ENCODE measurements at regions not wholly inside any gene's neighbourhood (a gene's known extent, or its start where the extent isn't known, plus 50 kb on each side); places are given as distances from the start of the nearest gene placed in this dataset.

DNA sequence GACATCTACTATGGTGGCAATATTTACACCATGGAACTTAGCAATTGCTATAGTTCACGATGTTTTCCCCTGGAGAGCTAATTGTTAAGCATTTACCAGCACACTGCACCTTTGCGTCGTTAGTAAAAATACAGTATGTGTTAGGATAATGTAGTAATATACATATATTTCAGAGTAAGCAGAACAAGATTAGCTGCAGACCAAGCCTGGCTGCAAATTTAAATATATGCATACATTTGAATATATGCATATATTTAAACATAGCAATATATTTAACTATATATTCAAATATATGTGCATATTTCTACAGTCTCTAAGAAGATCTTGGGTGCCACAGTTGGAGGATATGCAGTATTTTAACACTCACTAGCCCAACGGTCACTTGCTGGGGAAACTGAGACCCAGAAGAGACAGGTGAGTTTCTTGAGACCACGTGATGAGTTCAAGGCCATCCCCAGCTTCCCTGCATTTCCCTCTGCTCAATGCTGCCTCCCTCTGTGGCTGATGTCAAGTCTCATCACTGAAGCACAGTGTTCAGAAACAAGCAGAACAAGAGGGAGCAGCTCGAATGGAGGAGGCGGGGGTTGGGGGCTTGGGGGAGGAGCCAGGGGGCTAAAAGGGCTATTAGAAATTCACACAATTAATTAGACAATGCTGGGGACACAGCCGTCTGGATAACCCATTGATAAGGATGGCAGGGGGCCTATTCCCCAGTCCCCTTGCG, 708.0 kb downstream of the MED13L start:
- ATAC-seq (ENCODE audit: insufficient read depth, low FRiP score) (no peak), DNase-seq (no peak)
- no peaks in the 10 kb centered on the region for H3K27me3 ChIP-seq (ENCODE audit: control insufficient read depth in 3 of 3, insufficient read depth in 3 of 3, low read length in 2 of 3)
- 78 to 83% methylated on average over 9 of the region's 9 CpGs for WGBS, 2 donors
- no peaks in the 10 kb centered on the region for H3K36me3 ChIP-seq (ENCODE audit: control insufficient read depth in 4 of 4, insufficient read depth in 4 of 4, low read length in 4 of 4)
- H3K9ac ChIP-seq (ENCODE audit: insufficient read depth in 1 of 2, low read length in 2 of 2), result no peak overlapping the region
- H3K4me3 ChIP-seq, result no peak overlapping the region
- H3K9me3 ChIP-seq (ENCODE audit: control insufficient read depth in 4 of 4, insufficient read depth in 3 of 4, low read length in 3 of 4), result peaks cover 0 to 3% (median 1%) of the 10 kb centered on the region in 4 donors
- H3K4me1 ChIP-seq (ENCODE audit: control insufficient read depth in 5 of 5, insufficient read depth in 5 of 5, low read length in 5 of 5), result no peaks in the 10 kb centered on the region
- TF ChIP-seq, protein P1, sequence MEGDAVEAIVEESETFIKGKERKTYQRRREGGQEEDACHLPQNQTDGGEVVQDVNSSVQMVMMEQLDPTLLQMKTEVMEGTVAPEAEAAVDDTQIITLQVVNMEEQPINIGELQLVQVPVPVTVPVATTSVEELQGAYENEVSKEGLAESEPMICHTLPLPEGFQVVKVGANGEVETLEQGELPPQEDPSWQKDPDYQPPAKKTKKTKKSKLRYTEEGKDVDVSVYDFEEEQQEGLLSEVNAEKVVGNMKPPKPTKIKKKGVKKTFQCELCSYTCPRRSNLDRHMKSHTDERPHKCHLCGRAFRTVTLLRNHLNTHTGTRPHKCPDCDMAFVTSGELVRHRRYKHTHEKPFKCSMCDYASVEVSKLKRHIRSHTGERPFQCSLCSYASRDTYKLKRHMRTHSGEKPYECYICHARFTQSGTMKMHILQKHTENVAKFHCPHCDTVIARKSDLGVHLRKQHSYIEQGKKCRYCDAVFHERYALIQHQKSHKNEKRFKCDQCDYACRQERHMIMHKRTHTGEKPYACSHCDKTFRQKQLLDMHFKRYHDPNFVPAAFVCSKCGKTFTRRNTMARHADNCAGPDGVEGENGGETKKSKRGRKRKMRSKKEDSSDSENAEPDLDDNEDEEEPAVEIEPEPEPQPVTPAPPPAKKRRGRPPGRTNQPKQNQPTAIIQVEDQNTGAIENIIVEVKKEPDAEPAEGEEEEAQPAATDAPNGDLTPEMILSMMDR (IDR thresholded peaks at IDR 0.05; ENCODE audit: control extremely low read depth, extremely low read depth), result no peak
- H3K27ac ChIP-seq (ENCODE audit: low read depth in 1 of 2, low read length in 1 of 2), result no peak overlapping the region

DNA sequence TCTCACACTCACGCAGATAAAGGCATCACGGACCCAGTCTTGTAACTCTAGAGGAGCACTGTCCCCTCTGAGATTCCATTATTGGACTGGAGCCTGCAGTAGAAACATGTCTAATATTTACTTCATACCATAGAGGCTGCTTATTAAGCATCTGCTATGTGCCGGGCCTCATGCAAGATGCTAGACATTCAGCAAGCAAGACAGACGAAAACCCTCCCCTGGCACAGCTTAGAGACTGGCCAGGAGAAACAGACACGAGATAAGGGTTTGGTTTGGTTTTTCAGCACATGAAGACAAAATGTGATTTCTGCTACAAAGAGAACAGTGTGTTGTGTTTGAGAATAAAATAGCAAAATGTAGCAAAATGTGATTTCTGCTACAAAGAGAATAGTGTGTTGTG, 719.2 kb downstream of the MED13L start:
- ATAC-seq (ENCODE audit: insufficient read depth, low FRiP score) (no peak), DNase-seq (peak in 1 of 3 donors; percentile 11)
- Histone ChIP-seq H3K9ac (ENCODE audit: insufficient read depth in 1 of 2, low read length in 2 of 2) (no peak overlapping the region), H3K27me3 (ENCODE audit: control insufficient read depth in 3 of 3, insufficient read depth in 3 of 3, low read length in 2 of 3) (no peaks in the 10 kb centered on the region), H3K4me3 (no peak overlapping the region), H3K27ac (ENCODE audit: low read depth in 1 of 2, low read length in 1 of 2) (no peak overlapping the region), H3K36me3 (ENCODE audit: control insufficient read depth in 4 of 4, insufficient read depth in 4 of 4, low read length in 4 of 4) (no peaks in the 10 kb centered on the region), H3K4me1 (ENCODE audit: control insufficient read depth in 5 of 5, insufficient read depth in 5 of 5, low read length in 5 of 5) (no peaks in the 10 kb centered on the region), H3K9me3 (ENCODE audit: control insufficient read depth in 4 of 4, insufficient read depth in 3 of 4, low read length in 3 of 4) (peaks cover 0 to 6% (median 1%) of the 10 kb centered on the region in 4 donors)
- WGBS, 2 donors, result 85 to 90% methylated on average over 5 of the region's 5 CpGs
- TF ChIP-seq, protein P1 (IDR thresholded peaks at IDR 0.05; ENCODE audit: control extremely low read depth, extremely low read depth), result no peak

DNA sequence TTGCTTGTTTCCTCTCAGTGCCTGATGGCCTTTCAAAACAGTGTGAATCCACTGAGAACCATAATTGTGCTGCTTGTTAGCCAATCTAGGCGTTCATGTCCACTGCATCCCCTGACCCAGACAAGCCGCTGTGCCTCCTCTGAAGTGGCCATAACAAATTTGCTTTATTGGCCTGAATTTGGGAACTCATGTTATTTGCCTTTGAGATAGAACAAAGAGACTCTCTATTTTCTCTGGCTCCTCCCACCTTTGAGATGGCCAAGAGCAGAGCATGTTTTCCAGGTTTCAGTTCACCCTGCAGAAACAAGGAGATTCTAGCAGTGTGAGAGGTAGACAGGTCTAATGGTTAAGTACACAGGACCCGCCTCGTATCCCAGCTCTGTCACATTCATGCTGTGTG, 723.9 kb downstream of the MED13L start:
- Histone ChIP-seq H3K27me3 (ENCODE audit: control insufficient read depth in 3 of 3, insufficient read depth in 3 of 3, low read length in 2 of 3) (no peaks in the 10 kb centered on the region), H3K36me3 (ENCODE audit: control insufficient read depth in 4 of 4, insufficient read depth in 4 of 4, low read length in 4 of 4) (no peaks in the 10 kb centered on the region), H3K9me3 (ENCODE audit: control insufficient read depth in 4 of 4, insufficient read depth in 3 of 4, low read length in 3 of 4) (peaks cover 0 to 6% (median 1%) of the 10 kb centered on the region in 4 donors), H3K9ac (ENCODE audit: insufficient read depth in 1 of 2, low read length in 2 of 2) (no peak overlapping the region), H3K4me1 (ENCODE audit: control insufficient read depth in 5 of 5, insufficient read depth in 5 of 5, low read length in 5 of 5) (no peaks in the 10 kb centered on the region), H3K4me3 (no peak overlapping the region), H3K27ac (ENCODE audit: low read depth in 1 of 2, low read length in 1 of 2) (no peak overlapping the region)
- ATAC-seq (ENCODE audit: insufficient read depth, low FRiP score) (no peak), DNase-seq (no peak)
- TF ChIP-seq, protein P1 (IDR thresholded peaks at IDR 0.05; ENCODE audit: control extremely low read depth, extremely low read depth), result no peak
- 80 to 95% methylated on average over 4 of the region's 4 CpGs for WGBS, 2 donors

DNA sequence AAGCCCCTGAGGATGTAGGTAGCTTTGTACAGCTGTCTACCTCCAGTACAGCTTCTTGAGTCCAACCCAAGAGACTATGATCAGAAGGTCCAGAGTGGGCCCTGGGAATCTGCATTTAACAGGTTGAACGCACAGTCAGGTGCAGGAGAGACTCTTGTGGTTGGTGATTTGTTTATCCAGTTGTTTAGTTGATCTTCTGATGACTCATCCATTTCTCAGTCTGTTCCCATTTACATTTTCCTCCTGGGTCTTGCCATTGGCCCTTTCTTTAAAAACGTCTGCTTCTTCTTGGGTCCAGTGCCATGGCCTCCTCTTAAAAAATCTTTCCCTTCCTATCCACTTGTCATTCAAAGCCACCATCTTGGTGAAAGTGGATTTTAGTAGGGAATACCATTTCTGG, 734.2 kb downstream of the MED13L start:
- 73 to 82% methylated on average over 2 of the region's 2 CpGs for WGBS, 2 donors
- H3K4me3 ChIP-seq, result no peak overlapping the region
- ATAC-seq (ENCODE audit: insufficient read depth, low FRiP score), result no peak
- no peaks in the 10 kb centered on the region for H3K36me3 ChIP-seq (ENCODE audit: control insufficient read depth in 4 of 4, insufficient read depth in 4 of 4, low read length in 4 of 4)
- no peak for DNase-seq
- peaks cover 0 to 3% (median 0%) of the 10 kb centered on the region in 4 donors for H3K9me3 ChIP-seq (ENCODE audit: control insufficient read depth in 4 of 4, insufficient read depth in 3 of 4, low read length in 3 of 4)
- no peaks in the 10 kb centered on the region for H3K27me3 ChIP-seq (ENCODE audit: control insufficient read depth in 3 of 3, insufficient read depth in 3 of 3, low read length in 2 of 3)
- no peak overlapping the region for H3K27ac ChIP-seq (ENCODE audit: low read depth in 1 of 2, low read length in 1 of 2)
- TF ChIP-seq, protein P1 (IDR thresholded peaks at IDR 0.05; ENCODE audit: control extremely low read depth, extremely low read depth), result no peak
- no peaks in the 10 kb centered on the region for H3K4me1 ChIP-seq (ENCODE audit: control insufficient read depth in 5 of 5, insufficient read depth in 5 of 5, low read length in 5 of 5)
- H3K9ac ChIP-seq (ENCODE audit: insufficient read depth in 1 of 2, low read length in 2 of 2), result no peak overlapping the region
